Nephron (organoid): ENCODE measurements at regions not wholly inside any gene's neighbourhood (a gene's known extent, or its start where the extent isn't known, plus 50 kb on each side); places are given as distances from the start of the nearest gene placed in this dataset.
A peak's percentile ranks its signal among the peaks of the same experiment; 100 is the strongest.

ENCODE experiments used
- H3K27ac Mint-ChIP-seq, 3 experiments: 2 replicates each; pipeline ENCODE4 v1.8.0; 2020; ENCODE audit warnings: mixed read lengths in 3 of 3, mild to moderate bottlenecking in 2 of 3, moderate library complexity in 1 of 3
- H3K27me3 Mint-ChIP-seq: 2 replicates; pipeline ENCODE4 v1.8.0; 2021; ENCODE audit warnings: low read depth, mild to moderate bottlenecking, moderate library complexity, mixed read lengths
- H3K36me3 Mint-ChIP-seq: 2 replicates; pipeline ENCODE4 v1.8.0; 2020; ENCODE audit warnings: low read depth, mixed read lengths
- H3K4me1 Mint-ChIP-seq: 2 replicates; pipeline ENCODE4 v1.8.0; 2020; ENCODE audit warnings: mixed read lengths
- H3K4me3 Mint-ChIP-seq, 3 experiments: 2 replicates each; pipeline ENCODE4 v1.8.0; 2020; ENCODE audit warnings: mild to moderate bottlenecking in 3 of 3, mixed read lengths in 3 of 3, moderate library complexity in 2 of 3
- H3K9me3 Mint-ChIP-seq: 2 replicates; pipeline ENCODE4 v1.8.0; 2020; ENCODE audit warnings: mixed read lengths
- CTCF ChIP-seq, 3 experiments: fragments of 200-600 bp; sonication (generic); IDR thresholded peaks; one replicate each; pipeline ENCODE4 v1.5.0; 2021; ENCODE audit warnings: antibody characterized with exemption in 3 of 3; ENCODE audit not compliant: unreplicated experiment in 3 of 3

- no peaks in the 10 kb centered on the region for H3K9me3 Mint-ChIP-seq
- TF ChIP-seq CTCF (IDR thresholded peaks at IDR 0.05; ENCODE audit: unreplicated experiment in 3 of 3), result no peak
- H3K27ac Mint-ChIP-seq, result no peak overlapping the region
- no peaks in the 10 kb centered on the region for H3K36me3 Mint-ChIP-seq
- peaks cover 4% of the 10 kb centered on the region for H3K27me3 Mint-ChIP-seq
- H3K4me3 Mint-ChIP-seq, result no peak overlapping the region
- peaks cover 8% of the 10 kb centered on the region for H3K4me1 Mint-ChIP-seq
These were observed 279.4 kb upstream of the SEMA6A start for GRCh38 chr5:116853992-116854391.

DNA sequence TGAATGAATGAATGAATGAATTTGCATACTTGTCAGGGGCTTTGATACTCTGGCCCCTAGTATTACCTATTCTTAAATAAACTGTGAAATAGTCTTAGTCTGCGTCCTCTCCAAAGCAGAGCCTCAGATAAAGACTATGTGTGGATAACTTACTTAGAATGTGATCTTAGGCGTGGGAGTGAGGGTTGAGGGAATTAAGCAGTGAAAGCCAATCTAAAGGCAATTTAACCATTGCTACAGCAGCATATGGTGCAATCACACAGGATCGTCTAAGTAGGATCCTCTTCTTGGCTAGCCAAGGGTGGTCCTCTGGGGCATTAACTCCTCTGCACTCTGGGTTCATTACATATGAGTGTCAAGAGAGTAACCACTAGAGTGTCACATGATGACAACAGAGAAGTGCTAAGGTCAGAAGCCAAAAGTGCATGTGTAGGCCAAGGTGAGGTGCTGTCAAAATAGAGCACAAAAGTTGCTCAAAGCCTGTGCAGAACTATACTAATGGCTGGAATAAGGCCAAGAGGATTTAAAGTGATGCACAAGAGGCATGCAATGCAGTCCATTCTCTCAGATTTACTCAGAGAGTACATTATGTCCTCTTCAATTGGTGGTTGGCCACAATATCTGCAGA lies 274.4 kb upstream of the SEMA6A start:
- H3K4me3 Mint-ChIP-seq, result no peak overlapping the region
- H3K36me3 Mint-ChIP-seq, result no peaks in the 10 kb centered on the region
- H3K27me3 Mint-ChIP-seq, result peaks cover 4% of the 10 kb centered on the region
- H3K27ac Mint-ChIP-seq, result no peak overlapping the region
- peaks cover 6% of the 10 kb centered on the region for H3K4me1 Mint-ChIP-seq
- no peak for TF ChIP-seq CTCF (IDR thresholded peaks at IDR 0.05; ENCODE audit: unreplicated experiment in 3 of 3)
- peaks cover 4% of the 10 kb centered on the region for H3K9me3 Mint-ChIP-seq

GRCh38 chr5:116847960-116848359 lies 273.3 kb upstream of the SEMA6A start:
- H3K4me1 Mint-ChIP-seq, result peaks cover 6% of the 10 kb centered on the region

DNA sequence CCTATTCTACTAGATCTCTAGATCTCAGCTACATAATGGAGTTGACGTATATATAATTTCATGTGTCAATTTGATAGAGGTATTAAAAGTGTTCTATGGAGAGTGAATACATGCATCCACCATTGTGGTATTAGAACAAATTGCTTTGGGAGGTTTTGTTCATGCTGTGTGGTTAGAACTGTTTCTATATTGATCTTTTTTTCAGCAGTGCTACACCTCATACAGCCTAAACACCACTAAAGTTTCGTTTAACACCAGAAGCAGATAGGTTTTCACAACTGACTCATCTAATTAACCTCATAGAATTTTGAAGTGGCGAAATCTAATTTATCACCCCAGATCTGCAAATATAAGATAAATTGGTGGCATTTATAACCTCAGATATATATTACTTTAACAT lies 269.4 kb upstream of the SEMA6A start:
- no peak overlapping the region for H3K4me3 Mint-ChIP-seq
- no peak overlapping the region for H3K27ac Mint-ChIP-seq
- no peaks in the 10 kb centered on the region for H3K27me3 Mint-ChIP-seq
- H3K36me3 Mint-ChIP-seq, result no peaks in the 10 kb centered on the region
- H3K4me1 Mint-ChIP-seq, result peaks cover 4% of the 10 kb centered on the region
- peaks cover 10% of the 10 kb centered on the region for H3K9me3 Mint-ChIP-seq
- TF ChIP-seq CTCF (IDR thresholded peaks at IDR 0.05; ENCODE audit: unreplicated experiment in 3 of 3), result no peak

More at GRCh38 chr5:116847960-116848359, 273.3 kb upstream of the SEMA6A start:
- Mint-ChIP-seq H3K4me3 (no peak overlapping the region), H3K27ac (no peak overlapping the region), H3K9me3 (peaks cover 7% of the 10 kb centered on the region), H3K36me3 (no peaks in the 10 kb centered on the region), H3K27me3 (peaks cover 4% of the 10 kb centered on the region)
- no peak for TF ChIP-seq CTCF (IDR thresholded peaks at IDR 0.05; ENCODE audit: unreplicated experiment in 3 of 3)

DNA sequence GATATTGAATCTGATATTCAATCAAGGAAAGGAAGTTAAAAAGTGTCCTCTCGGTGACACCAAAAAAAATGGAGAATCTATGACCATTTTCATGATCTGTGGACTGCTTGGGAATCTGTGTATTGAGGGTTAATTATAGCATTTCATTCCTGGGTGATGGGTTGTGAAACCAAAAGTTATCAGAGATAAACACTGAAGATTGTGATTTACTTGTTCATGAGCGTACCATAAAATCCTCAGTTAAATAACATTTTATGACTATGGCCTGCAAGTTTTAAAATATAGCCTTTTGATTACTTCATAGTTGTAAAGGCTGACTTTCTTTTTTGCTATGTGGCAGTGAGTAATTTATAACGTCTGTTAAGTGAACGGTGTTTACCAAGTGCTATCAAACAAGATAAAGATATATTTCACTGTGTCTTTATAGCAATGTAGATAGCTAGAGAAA lies 267.9 kb upstream of the SEMA6A start:
- Mint-ChIP-seq H3K9me3 (peaks cover 13% of the 10 kb centered on the region), H3K36me3 (no peaks in the 10 kb centered on the region), H3K27me3 (peaks cover 4% of the 10 kb centered on the region), H3K27ac (peak overlapping the region in 1 of 3 experiments; percentile 22), H3K4me1 (peaks cover 10% of the 10 kb centered on the region), H3K4me3 (no peak overlapping the region)
- TF ChIP-seq CTCF (IDR thresholded peaks at IDR 0.05; ENCODE audit: unreplicated experiment in 3 of 3), result no peak

DNA sequence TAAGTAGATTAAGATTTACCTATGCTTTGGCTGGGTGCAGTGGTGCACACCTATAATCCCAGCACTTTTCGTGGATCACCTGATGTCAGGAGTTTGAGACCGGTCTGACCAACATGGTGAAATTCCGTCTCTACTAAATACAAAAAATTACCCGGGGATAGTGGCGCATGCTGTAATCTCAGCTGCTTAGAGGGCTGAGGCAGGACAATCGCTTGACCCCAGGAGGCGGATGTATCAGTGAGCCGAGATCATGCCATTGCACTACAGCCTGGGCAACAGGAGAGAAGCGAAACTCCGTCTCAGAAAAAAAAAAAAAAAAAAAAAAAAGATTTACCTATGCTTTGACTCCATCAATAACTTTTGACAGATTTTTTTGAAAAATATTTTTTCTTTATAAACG lies 267.1 kb upstream of the SEMA6A start:
- no peak for TF ChIP-seq CTCF (IDR thresholded peaks at IDR 0.05; ENCODE audit: unreplicated experiment in 3 of 3)
- Mint-ChIP-seq H3K4me3 (no peak overlapping the region), H3K4me1 (peaks cover 18% of the 10 kb centered on the region), H3K9me3 (peaks cover 13% of the 10 kb centered on the region), H3K36me3 (no peaks in the 10 kb centered on the region), H3K27ac (no peak overlapping the region), H3K27me3 (peaks cover 4% of the 10 kb centered on the region)
